Stomach smooth muscle (tissue), 2 donors: ENCODE measurements at regions not wholly inside any gene's neighbourhood (a gene's known extent, or its start where the extent isn't known, plus 50 kb on each side); places are given as distances from the start of the nearest gene placed in this dataset.

Experiments used
- H3K27ac ChIP-seq: one replicate; pipeline ENCODE4 v1.7.0; 2013; ENCODE audit warnings: mild to moderate bottlenecking, low read length, inconsistent platforms
- H3K27me3 ChIP-seq, 2 donors: one replicate each; pipeline ENCODE4 v1.7.0; 2013; ENCODE audit warnings: low read length in 2 of 2; ENCODE audit not compliant: insufficient read depth in 2 of 2, control insufficient read depth in 1 of 2
- H3K36me3 ChIP-seq, 2 donors: one replicate each; pipeline ENCODE4 v1.7.0; 2013; ENCODE audit warnings: low read length in 2 of 2; ENCODE audit not compliant: control insufficient read depth in 2 of 2, insufficient read depth in 2 of 2
- H3K4me1 ChIP-seq: one replicate; pipeline ENCODE4 v1.7.0; 2013; ENCODE audit warnings: low read length; ENCODE audit not compliant: control insufficient read depth, insufficient read depth
- H3K4me3 ChIP-seq, 2 donors: one replicate each; pipeline ENCODE4 v1.7.0; 2013; ENCODE audit warnings: low read length in 2 of 2
- H3K9ac ChIP-seq, 2 donors: one replicate each; pipeline ENCODE4 v1.7.0; 2013; ENCODE audit warnings: low read length in 2 of 2, mild to moderate bottlenecking in 1 of 2
- H3K9me3 ChIP-seq, 2 donors: one replicate each; pipeline ENCODE4 v1.7.0; 2013; ENCODE audit warnings: low read length in 2 of 2; ENCODE audit not compliant: control insufficient read depth in 2 of 2
- donor health status: healthy.
- donor health status: Pancreatic carcinoma.

- H3K27ac ChIP-seq, result no peak overlapping the region
- H3K9me3 ChIP-seq, result no peaks in the 10 kb centered on the region
- no peak overlapping the region for H3K4me3 ChIP-seq
- no peaks in the 10 kb centered on the region for H3K4me1 ChIP-seq
- H3K9ac ChIP-seq, result no peak overlapping the region
- H3K36me3 ChIP-seq, result no peaks in the 10 kb centered on the region
- H3K27me3 ChIP-seq, result no peaks in the 10 kb centered on the region
These were observed 1071.4 kb downstream of the JRKL start for GRCh38 chr11:97461044-97461880.

GRCh38 chr11:97461934-97462333 is 1072.1 kb downstream of the JRKL start:
- no peak overlapping the region for H3K27ac ChIP-seq
- no peaks in the 10 kb centered on the region for H3K27me3 ChIP-seq
- H3K9ac ChIP-seq, result no peak overlapping the region
- H3K4me3 ChIP-seq, result no peak overlapping the region
- H3K9me3 ChIP-seq, result no peaks in the 10 kb centered on the region
- H3K4me1 ChIP-seq, result no peaks in the 10 kb centered on the region
- no peaks in the 10 kb centered on the region for H3K36me3 ChIP-seq

- H3K36me3 ChIP-seq, result no peaks in the 10 kb centered on the region
- no peaks in the 10 kb centered on the region for H3K9me3 ChIP-seq
- no peaks in the 10 kb centered on the region for H3K27me3 ChIP-seq
- no peak overlapping the region for H3K27ac ChIP-seq
- no peak overlapping the region for H3K4me3 ChIP-seq
- no peak overlapping the region for H3K9ac ChIP-seq
- H3K4me1 ChIP-seq, result no peaks in the 10 kb centered on the region
These were observed 1074.1 kb downstream of the JRKL start for GRCh38 chr11:97463891-97464290.

- Histone ChIP-seq H3K27ac (no peak overlapping the region), H3K4me1 (no peaks in the 10 kb centered on the region), H3K27me3 (no peaks in the 10 kb centered on the region), H3K36me3 (no peaks in the 10 kb centered on the region), H3K9ac (no peak overlapping the region), H3K4me3 (no peak overlapping the region), H3K9me3 (peaks cover 9 to 10% of the 10 kb centered on the region in 2 donors)
These were observed 1081.7 kb downstream of the JRKL start for GRCh38 chr11:97471480-97471879.

- H3K4me1 ChIP-seq, result no peaks in the 10 kb centered on the region
- no peak overlapping the region for H3K4me3 ChIP-seq
- H3K9me3 ChIP-seq, result peaks cover 0 to 6% of the 10 kb centered on the region in 2 donors
- H3K27me3 ChIP-seq, result no peaks in the 10 kb centered on the region
- no peaks in the 10 kb centered on the region for H3K36me3 ChIP-seq
- H3K27ac ChIP-seq, result no peak overlapping the region
- H3K9ac ChIP-seq, result no peak overlapping the region
These were observed 1097.6 kb downstream of the JRKL start for GRCh38 chr11:97487387-97487786.

- Histone ChIP-seq H3K4me3 (no peak overlapping the region), H3K9me3 (peaks cover 0 to 3% of the 10 kb centered on the region in 2 donors), H3K27me3 (no peaks in the 10 kb centered on the region), H3K36me3 (no peaks in the 10 kb centered on the region), H3K27ac (no peak overlapping the region), H3K9ac (no peak overlapping the region), H3K4me1 (no peaks in the 10 kb centered on the region)
These were observed 1109.1 kb downstream of the JRKL start for GRCh38 chr11:97498891-97499290.

GRCh38 chr11:97502201-97502600 is 1112.4 kb downstream of the JRKL start:
- no peak overlapping the region for H3K27ac ChIP-seq

GRCh38 chr11:97506076-97506759 is 1116.4 kb downstream of the JRKL start:
- H3K4me3 ChIP-seq, result no peak overlapping the region
- H3K9me3 ChIP-seq, result no peaks in the 10 kb centered on the region
- H3K4me1 ChIP-seq, result no peaks in the 10 kb centered on the region
- no peak overlapping the region for H3K27ac ChIP-seq
- no peaks in the 10 kb centered on the region for H3K27me3 ChIP-seq
- H3K36me3 ChIP-seq, result no peaks in the 10 kb centered on the region
- no peak overlapping the region for H3K9ac ChIP-seq

More at GRCh38 chr11:97502201-97502600, 1112.4 kb downstream of the JRKL start:
- Histone ChIP-seq H3K4me1 (no peaks in the 10 kb centered on the region), H3K4me3 (no peak overlapping the region), H3K27me3 (no peaks in the 10 kb centered on the region), H3K36me3 (no peaks in the 10 kb centered on the region), H3K9me3 (peaks cover 0 to 2% of the 10 kb centered on the region in 2 donors), H3K9ac (no peak overlapping the region)

- no peak overlapping the region for H3K4me3 ChIP-seq
- H3K36me3 ChIP-seq, result no peaks in the 10 kb centered on the region
- no peak overlapping the region for H3K9ac ChIP-seq
- H3K27ac ChIP-seq, result no peak overlapping the region
- H3K4me1 ChIP-seq, result no peaks in the 10 kb centered on the region
- H3K27me3 ChIP-seq, result no peaks in the 10 kb centered on the region
- no peaks in the 10 kb centered on the region for H3K9me3 ChIP-seq
These were observed 1124.6 kb downstream of the JRKL start for GRCh38 chr11:97514446-97514845.

- Histone ChIP-seq H3K36me3 (no peaks in the 10 kb centered on the region), H3K27me3 (no peaks in the 10 kb centered on the region), H3K4me1 (no peaks in the 10 kb centered on the region)
These were observed 1126.9 kb downstream of the JRKL start for GRCh38 chr11:97516688-97517087.

GRCh38 chr11:97525273-97525672 is 1135.5 kb downstream of the JRKL start:
- no peaks in the 10 kb centered on the region for H3K4me1 ChIP-seq
- no peak overlapping the region for H3K4me3 ChIP-seq
- H3K27me3 ChIP-seq, result no peaks in the 10 kb centered on the region
- no peaks in the 10 kb centered on the region for H3K36me3 ChIP-seq
- H3K9me3 ChIP-seq, result no peaks in the 10 kb centered on the region
- H3K9ac ChIP-seq, result no peak overlapping the region
- no peak overlapping the region for H3K27ac ChIP-seq

More at GRCh38 chr11:97516688-97517087, 1126.9 kb downstream of the JRKL start:
- Histone ChIP-seq H3K27ac (no peak overlapping the region), H3K9ac (no peak overlapping the region), H3K4me3 (no peak overlapping the region), H3K9me3 (no peaks in the 10 kb centered on the region)
